ENCODE measurements at regions not wholly inside any gene's neighbourhood (a gene's known extent, or its start where the extent isn't known, plus 50 kb on each side); places are given as distances from the start of the nearest gene placed in this dataset.
"Not testable (repeated sequence)": the region's sequence is repeated elsewhere in the genome, so short reads cannot be mapped to it uniquely, and the experiment has no call there.

GRCh38 chr11:67871168-67871567 lies 132.7 kb downstream of the UNC93B1 start:
- DNase-seq, result not testable (repeated sequence)

- DNase-seq, result not testable (repeated sequence)
Measured at GRCh38 chr11:67862896-67863295, 141.0 kb downstream of the UNC93B1 start.

- peak in 2 of 3 experiments; percentile 9 to 31 for DNase-seq
Measured at GRCh38 chr11:67859513-67860161, 144.3 kb downstream of the UNC93B1 start.

GRCh38 chr11:67850747-67851146 lies 153.2 kb downstream of the UNC93B1 start:
- DNase-seq, result not testable (repeated sequence)

- not testable (repeated sequence) for DNase-seq
Measured at GRCh38 chr11:67849766-67850165, 154.1 kb downstream of the UNC93B1 start.

GRCh38 chr11:67847896-67848875 lies 155.7 kb downstream of the UNC93B1 start:
- not testable (repeated sequence) for DNase-seq

- not testable (repeated sequence) for DNase-seq
Measured at GRCh38 chr11:67846303-67846702, 157.6 kb downstream of the UNC93B1 start.

GRCh38 chr11:67845296-67845695 lies 158.6 kb downstream of the UNC93B1 start:
- DNase-seq, result not testable (repeated sequence)

- DNase-seq, result not testable (repeated sequence)
Measured at GRCh38 chr11:67840599-67840998, 163.3 kb downstream of the UNC93B1 start.

GRCh38 chr11:67830152-67830551 lies 155.7 kb upstream of the ALDH3B2 start:
- DNase-seq, result not testable (repeated sequence)

GRCh38 chr11:67826951-67827296 lies 152.5 kb upstream of the ALDH3B2 start:
- not testable (repeated sequence) for DNase-seq

GRCh38 chr11:67826028-67826950 lies 151.9 kb upstream of the ALDH3B2 start:
- peak; percentile 84 to 95 (median 87) for DNase-seq

- DNase-seq, result peak in 1 of 3 experiments; percentile 50
Measured at GRCh38 chr11:67824861-67825260, 150.4 kb upstream of the ALDH3B2 start.

GRCh38 chr11:67820081-67820480 lies 145.7 kb upstream of the ALDH3B2 start:
- DNase-seq, result no peak

- not testable (repeated sequence) for DNase-seq
Measured at GRCh38 chr11:67817558-67817957, 143.1 kb upstream of the ALDH3B2 start.

GRCh38 chr11:67809301-67809700 lies 134.9 kb upstream of the ALDH3B2 start:
- DNase-seq, result not testable (repeated sequence)

GRCh38 chr11:67807896-67808295 lies 133.5 kb upstream of the ALDH3B2 start:
- DNase-seq, result not testable (repeated sequence)

GRCh38 chr11:67806728-67807235 lies 132.4 kb upstream of the ALDH3B2 start:
- DNase-seq, result peak in 1 of 3 experiments; percentile 62

GRCh38 chr11:67806183-67806582 lies 131.8 kb upstream of the ALDH3B2 start:
- DNase-seq, result peak in 1 of 3 experiments; percentile 66

GRCh38 chr11:67805253-67806126 lies 131.1 kb upstream of the ALDH3B2 start:
- DNase-seq, result peak; percentile 97 to 99 (median 97)
